Islet of Langerhans (tissue), 1 donor: ENCODE measurements at regions not wholly inside any gene's neighbourhood (a gene's known extent, or its start where the extent isn't known, plus 50 kb on each side); places are given as distances from the start of the nearest gene placed in this dataset.

ENCODE experiments used
- FAIRE-seq: peaks from one replicate; lab custom pipeline; 2011; peaks lifted over from hg19 to GRCh38; lab: Jason Lieb, UNC

GRCh38 chr6:163679753-163680152 lies 265.2 kb downstream of the QKI start:
- FAIRE-seq, result no peak

GRCh38 chr6:163679012-163679660 lies 264.6 kb downstream of the QKI start:
- no peak for FAIRE-seq

GRCh38 chr6:163675611-163676010 lies 261.1 kb downstream of the QKI start:
- no peak for FAIRE-seq

GRCh38 chr6:163672710-163673109 lies 258.2 kb downstream of the QKI start:
- FAIRE-seq, result no peak

- no peak for FAIRE-seq
Measured at GRCh38 chr6:163671791-163672190, 257.3 kb downstream of the QKI start.

- FAIRE-seq, result no peak
Measured at GRCh38 chr6:163671355-163671754, 256.8 kb downstream of the QKI start.

- no peak for FAIRE-seq
Measured at GRCh38 chr6:163670336-163670735, 255.8 kb downstream of the QKI start.

- FAIRE-seq, result no peak
Measured at GRCh38 chr6:163668061-163668426, 253.5 kb downstream of the QKI start.

DNA sequence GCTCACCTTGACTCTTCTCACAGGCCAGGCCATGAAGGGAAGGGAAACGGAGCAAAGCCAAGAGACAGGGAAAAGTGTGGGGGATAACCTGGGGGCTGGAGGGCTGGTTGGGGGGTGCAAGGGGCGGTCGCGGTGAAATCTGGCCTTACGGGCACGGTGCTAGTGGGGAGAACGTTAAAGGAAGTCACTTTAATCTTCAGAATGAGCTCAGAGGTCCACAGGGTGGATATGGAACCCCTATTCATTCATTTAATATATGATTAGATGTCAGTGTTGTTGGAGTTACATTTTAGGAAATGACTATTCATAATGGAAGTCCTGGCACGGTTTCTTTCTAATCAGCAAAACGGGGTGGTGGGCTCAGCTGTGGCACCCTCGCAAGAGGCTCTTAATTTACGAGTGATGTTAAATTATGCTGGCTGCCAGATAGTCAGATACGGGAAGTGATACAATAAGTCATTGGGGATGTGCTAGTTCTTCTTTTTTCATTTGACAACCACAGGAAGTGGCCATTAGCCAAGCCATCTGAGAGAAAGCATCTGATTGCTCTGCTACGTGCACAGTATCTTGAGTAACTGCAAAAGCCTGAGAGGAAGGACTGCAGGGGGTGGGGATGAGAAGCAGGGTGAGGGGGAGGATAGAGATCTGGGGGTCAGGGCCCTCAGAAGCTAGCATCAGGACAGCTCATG lies 253.0 kb downstream of the QKI start:
- no peak for FAIRE-seq

GRCh38 chr6:163665464-163665863 lies 250.9 kb downstream of the QKI start:
- no peak for FAIRE-seq

GRCh38 chr6:163663575-163663974 lies 249.1 kb downstream of the QKI start:
- FAIRE-seq, result no peak

- no peak for FAIRE-seq
Measured at GRCh38 chr6:163662604-163663225, 248.2 kb downstream of the QKI start.

GRCh38 chr6:163661272-163661671 lies 246.8 kb downstream of the QKI start:
- no peak for FAIRE-seq

DNA sequence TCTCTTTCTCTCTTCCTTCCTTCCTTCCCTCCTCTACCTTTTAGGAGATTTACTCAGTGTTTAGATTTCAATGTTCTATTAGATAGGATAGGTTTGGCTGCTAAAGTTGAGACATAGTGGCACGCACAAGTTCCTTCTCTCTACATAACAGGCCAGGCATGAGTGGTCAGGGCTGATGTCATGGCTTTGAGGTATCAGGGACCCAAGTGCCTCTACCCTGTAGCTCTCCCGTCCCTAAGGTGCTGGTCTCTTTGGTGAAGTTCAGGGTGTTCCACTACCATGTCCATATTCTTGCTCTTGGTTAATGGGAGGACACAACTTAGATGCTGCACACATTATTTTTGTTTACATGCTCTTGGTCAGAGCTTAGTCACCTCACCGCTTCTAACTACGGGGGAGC lies 245.3 kb downstream of the QKI start:
- FAIRE-seq, result no peak

DNA sequence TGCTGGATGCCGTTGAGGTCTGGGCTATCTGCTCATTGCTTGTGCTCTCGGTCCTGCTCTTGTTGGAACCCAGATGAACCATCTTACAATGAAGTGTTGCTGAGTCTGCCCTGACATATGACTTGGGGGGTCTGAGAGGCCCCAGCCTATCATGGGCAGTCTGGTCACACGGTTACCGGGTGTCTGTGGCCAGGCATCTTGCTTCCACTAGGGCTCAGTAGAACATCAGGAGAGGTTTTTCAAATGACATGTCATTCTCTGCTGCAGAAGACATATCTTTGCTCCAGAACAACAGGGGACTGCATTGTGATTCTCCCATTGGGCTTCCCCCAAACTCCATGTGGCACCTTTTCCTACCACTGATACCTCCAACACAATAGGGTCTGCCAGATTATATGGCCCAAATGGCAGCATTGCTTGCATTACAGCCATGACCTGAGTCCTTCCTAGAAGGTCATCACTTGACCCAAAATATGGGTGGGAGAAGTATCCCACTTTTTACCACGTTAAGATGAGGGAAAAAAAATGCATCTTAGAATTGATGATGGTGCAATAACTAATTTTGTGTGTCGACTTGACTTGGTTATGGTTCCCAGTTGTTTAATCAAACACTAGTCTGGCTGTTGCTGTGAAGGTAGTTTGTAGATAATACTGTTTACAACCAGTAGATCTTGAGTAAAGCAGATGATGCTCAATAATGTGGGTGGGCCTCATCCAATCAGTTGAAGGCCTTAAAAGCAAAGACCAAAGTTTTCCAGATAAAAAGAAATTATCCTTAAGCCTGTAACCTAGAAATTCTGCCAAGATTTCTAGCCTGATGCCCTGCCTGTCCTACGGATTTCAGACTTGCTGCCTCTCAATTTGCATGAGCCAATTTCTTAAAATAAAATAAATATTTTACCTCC lies 241.0 kb downstream of the QKI start:
- FAIRE-seq, result no peak

DNA sequence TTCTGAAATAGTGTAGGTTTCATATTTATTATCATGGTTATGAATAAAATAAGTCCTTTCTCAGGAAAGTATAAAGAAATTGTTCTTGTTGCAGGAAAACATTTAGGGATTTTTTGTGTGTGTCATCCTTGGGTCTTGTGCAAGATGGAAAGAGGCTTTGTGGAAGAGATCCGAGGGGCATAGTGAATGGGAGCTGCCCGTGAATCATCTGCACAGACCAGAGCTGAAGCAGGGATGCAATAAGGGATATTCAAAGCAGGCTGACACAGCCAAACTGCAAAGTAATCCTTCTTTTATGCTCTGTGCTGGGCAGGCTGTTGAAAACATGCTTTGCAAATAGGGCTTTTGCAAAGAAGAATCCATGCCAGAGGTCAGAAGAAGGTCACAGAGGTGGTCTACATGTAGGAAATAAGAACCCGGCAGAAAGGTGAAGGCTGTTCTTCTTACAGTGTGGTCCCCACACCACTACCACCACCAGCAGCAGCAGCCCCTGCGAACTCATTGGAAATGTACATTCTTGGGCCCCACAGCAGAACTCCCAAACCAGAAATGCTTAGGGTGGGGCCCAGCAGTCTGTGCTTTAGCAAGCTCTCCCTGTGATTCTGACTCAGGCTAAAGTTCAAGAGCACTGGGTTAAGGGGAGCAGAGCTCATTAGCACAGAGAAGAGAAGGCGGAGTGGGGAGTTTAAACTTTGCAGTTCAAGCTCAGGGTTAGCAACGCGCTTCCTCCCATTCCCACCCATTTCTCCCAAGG lies 237.6 kb downstream of the QKI start:
- no peak for FAIRE-seq

- no peak for FAIRE-seq
Measured at GRCh38 chr6:163651426-163651825, 236.9 kb downstream of the QKI start.

GRCh38 chr6:163648868-163649267 lies 234.3 kb downstream of the QKI start:
- FAIRE-seq, result no peak

DNA sequence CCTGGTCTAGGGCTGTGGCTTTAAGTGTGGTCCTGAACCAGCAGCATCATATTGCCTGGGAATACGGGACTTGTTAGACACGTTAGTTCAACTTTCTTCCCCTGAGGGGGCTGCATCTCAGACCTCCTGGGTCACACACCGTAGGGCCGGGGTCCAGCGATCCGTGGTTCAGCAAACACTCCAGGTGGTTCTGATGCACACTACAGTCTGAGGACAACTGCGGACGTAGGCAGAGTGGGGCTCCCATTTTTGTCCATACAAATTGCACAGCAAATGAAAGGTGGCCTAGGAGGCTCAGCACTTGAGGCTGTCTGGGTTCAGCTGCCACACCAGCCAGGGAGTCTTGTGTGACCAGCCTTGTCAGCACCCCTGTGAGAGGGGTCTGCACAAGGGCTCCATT lies 233.1 kb downstream of the QKI start:
- FAIRE-seq, result no peak

DNA sequence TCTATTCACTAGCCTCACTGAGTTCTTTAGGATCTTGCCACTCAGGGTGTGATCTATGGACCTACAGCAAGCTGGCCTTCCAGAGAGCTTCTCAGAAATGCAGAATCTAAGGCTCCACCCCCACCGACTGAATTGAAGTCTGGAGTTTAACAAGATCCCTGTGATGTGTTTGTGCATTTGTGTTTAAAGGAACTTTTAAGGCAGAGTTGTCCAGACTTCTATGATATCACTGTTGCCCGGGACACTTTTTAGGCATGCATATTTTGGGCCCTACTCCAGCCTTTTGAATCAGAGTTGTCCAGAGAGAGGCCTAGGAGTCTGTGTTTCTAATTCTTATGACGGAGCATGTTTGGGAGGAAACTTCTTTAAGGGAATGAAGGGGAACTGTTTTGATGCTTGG lies 232.3 kb downstream of the QKI start:
- no peak for FAIRE-seq

DNA sequence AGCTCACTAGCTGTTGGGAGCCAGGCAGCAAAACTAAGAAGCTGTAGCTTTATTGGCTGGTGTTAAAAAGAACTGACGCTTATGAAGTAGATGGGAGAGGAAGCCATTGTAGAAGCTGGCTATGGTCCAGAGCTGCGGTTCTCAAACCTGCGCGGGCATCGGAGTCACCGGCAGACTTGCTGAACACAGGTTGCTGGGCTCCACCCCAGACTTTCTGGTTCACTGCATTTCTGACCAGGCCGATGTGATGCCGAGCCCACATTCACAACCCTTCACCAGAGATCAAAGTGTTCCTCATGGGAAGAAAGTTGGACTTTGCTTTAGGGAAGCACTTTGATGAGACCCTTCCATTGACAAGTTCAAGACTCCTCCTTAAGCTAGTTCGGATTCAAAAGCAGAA lies 231.6 kb downstream of the QKI start:
- FAIRE-seq, result no peak

- no peak for FAIRE-seq
Measured at GRCh38 chr6:163645560-163645959, 231.0 kb downstream of the QKI start.
